Rectal smooth muscle tissue (tissue), 1 donor: ENCODE measurements at regions not wholly inside any gene's neighbourhood (a gene's known extent, or its start where the extent isn't known, plus 50 kb on each side); places are given as distances from the start of the nearest gene placed in this dataset.

Experiments
- H3K27ac ChIP-seq: one replicate; pipeline ENCODE4 v1.7.0; 2013; ENCODE audit warnings: low read depth, low read length, inconsistent platforms
- H3K27me3 ChIP-seq: one replicate; pipeline ENCODE4 v1.7.0; 2013; ENCODE audit warnings: low read length; ENCODE audit not compliant: control insufficient read depth, insufficient read depth
- H3K36me3 ChIP-seq: one replicate; pipeline ENCODE4 v1.7.0; 2013; ENCODE audit warnings: low read length; ENCODE audit not compliant: control insufficient read depth, insufficient read depth
- H3K4me1 ChIP-seq: one replicate; pipeline ENCODE4 v1.7.0; 2013; ENCODE audit warnings: low read length; ENCODE audit not compliant: control insufficient read depth, insufficient read depth
- H3K4me3 ChIP-seq: one replicate; pipeline ENCODE4 v1.7.0; 2013; ENCODE audit warnings: low read length
- H3K9ac ChIP-seq: one replicate; pipeline ENCODE4 v1.7.0; 2013; ENCODE audit warnings: low read length

GRCh38 chr13:106118996-106119395 is 416.5 kb downstream of the EFNB2 start:
- Histone ChIP-seq H3K27me3 (no peaks in the 10 kb centered on the region), H3K27ac (no peak overlapping the region), H3K4me1 (no peaks in the 10 kb centered on the region), H3K4me3 (no peak overlapping the region), H3K36me3 (no peaks in the 10 kb centered on the region), H3K9ac (no peak overlapping the region)

DNA sequence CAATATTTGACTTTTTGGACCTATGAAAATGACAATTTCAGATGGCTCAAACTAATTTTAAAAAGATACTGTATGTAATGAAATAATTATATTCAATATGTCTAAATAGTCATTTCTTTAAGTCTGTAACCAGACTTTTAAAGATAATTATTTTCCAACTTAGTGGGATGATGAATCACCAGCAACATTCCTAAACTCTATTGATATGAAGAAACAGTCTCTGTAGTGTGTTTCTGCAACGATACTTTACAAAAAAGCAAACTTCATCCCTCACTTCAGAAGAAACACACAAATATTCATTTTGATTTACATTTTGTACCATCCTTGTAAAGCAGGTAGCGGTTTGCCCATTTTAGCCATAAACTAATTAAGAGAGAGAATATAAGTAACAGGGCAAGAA is 417.4 kb downstream of the EFNB2 start:
- Histone ChIP-seq H3K4me3 (no peak overlapping the region), H3K27me3 (no peaks in the 10 kb centered on the region), H3K4me1 (no peaks in the 10 kb centered on the region), H3K9ac (no peak overlapping the region), H3K27ac (no peak overlapping the region), H3K36me3 (no peaks in the 10 kb centered on the region)

DNA sequence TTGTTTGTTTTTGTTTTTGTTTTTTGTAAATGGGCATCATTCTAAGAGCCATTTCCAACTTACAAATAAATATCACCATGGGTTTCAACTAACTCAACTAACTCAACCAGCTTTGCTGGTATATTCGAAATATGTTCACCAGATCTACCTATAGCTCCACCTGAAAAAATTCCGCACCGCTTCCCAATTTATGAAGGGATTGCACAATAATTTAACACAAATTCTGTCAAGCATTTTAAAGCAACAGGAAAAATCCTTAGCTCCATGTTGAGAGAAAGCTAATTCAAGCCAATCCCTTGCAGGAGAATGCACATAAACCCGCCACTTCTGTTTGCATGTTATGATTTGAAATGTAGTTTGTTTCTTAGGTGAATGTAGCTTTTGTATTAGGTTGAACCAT is 417.8 kb downstream of the EFNB2 start:
- no peaks in the 10 kb centered on the region for H3K27me3 ChIP-seq
- H3K36me3 ChIP-seq: no peaks in the 10 kb centered on the region
- H3K4me3 ChIP-seq: no peak overlapping the region
- H3K4me1 ChIP-seq: no peaks in the 10 kb centered on the region
- H3K27ac ChIP-seq: no peak overlapping the region
- H3K9ac ChIP-seq: no peak overlapping the region

- Histone ChIP-seq H3K4me3 (no peak overlapping the region), H3K4me1 (no peaks in the 10 kb centered on the region), H3K27ac (no peak overlapping the region), H3K36me3 (no peaks in the 10 kb centered on the region), H3K9ac (no peak overlapping the region), H3K27me3 (no peaks in the 10 kb centered on the region)
These were observed 418.4 kb downstream of the EFNB2 start for GRCh38 chr13:106117035-106117434.

GRCh38 chr13:106115081-106115480 is 420.4 kb downstream of the EFNB2 start:
- no peaks in the 10 kb centered on the region for H3K36me3 ChIP-seq
- H3K9ac ChIP-seq: no peak overlapping the region
- no peaks in the 10 kb centered on the region for H3K4me1 ChIP-seq

GRCh38 chr13:106113796-106114195 is 421.7 kb downstream of the EFNB2 start:
- no peaks in the 10 kb centered on the region for H3K36me3 ChIP-seq
- no peak overlapping the region for H3K9ac ChIP-seq
- no peak overlapping the region for H3K27ac ChIP-seq
- no peak overlapping the region for H3K4me3 ChIP-seq
- H3K4me1 ChIP-seq: no peaks in the 10 kb centered on the region
- H3K27me3 ChIP-seq: no peaks in the 10 kb centered on the region

More at GRCh38 chr13:106115081-106115480, 420.4 kb downstream of the EFNB2 start:
- no peaks in the 10 kb centered on the region for H3K27me3 ChIP-seq
- no peak overlapping the region for H3K4me3 ChIP-seq
- no peak overlapping the region for H3K27ac ChIP-seq

DNA sequence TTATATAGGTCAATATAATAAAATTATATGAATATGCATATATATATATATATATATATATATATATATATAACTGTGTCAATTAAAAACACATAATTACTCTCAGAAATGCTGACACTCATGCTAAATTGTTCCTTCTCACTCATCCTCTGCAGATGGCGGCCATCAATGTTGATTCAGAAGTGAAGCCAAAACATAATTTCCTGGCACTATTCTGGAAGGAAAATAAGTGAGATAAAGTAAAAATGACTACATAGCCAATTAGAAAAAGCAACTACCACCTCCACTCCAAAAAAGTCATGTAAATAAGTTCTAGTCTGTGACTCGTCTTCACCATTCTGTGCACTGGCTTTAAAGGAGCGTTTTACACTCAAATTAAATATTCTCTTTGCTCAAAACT is 423.3 kb downstream of the EFNB2 start:
- H3K27me3 ChIP-seq: no peaks in the 10 kb centered on the region
- H3K4me3 ChIP-seq: no peak overlapping the region
- H3K36me3 ChIP-seq: no peaks in the 10 kb centered on the region
- no peaks in the 10 kb centered on the region for H3K4me1 ChIP-seq
- H3K9ac ChIP-seq: no peak overlapping the region
- H3K27ac ChIP-seq: no peak overlapping the region

GRCh38 chr13:106110241-106110855 is 425.1 kb downstream of the EFNB2 start:
- no peak overlapping the region for H3K4me3 ChIP-seq
- H3K9ac ChIP-seq: no peak overlapping the region
- no peaks in the 10 kb centered on the region for H3K36me3 ChIP-seq
- no peak overlapping the region for H3K27ac ChIP-seq
- H3K27me3 ChIP-seq: no peaks in the 10 kb centered on the region
- no peaks in the 10 kb centered on the region for H3K4me1 ChIP-seq

GRCh38 chr13:106109391-106109791 is 426.1 kb downstream of the EFNB2 start:
- H3K36me3 ChIP-seq: no peaks in the 10 kb centered on the region
- H3K27ac ChIP-seq: no peak overlapping the region
- H3K4me3 ChIP-seq: no peak overlapping the region
- H3K4me1 ChIP-seq: no peaks in the 10 kb centered on the region
- no peak overlapping the region for H3K9ac ChIP-seq
- no peaks in the 10 kb centered on the region for H3K27me3 ChIP-seq

DNA sequence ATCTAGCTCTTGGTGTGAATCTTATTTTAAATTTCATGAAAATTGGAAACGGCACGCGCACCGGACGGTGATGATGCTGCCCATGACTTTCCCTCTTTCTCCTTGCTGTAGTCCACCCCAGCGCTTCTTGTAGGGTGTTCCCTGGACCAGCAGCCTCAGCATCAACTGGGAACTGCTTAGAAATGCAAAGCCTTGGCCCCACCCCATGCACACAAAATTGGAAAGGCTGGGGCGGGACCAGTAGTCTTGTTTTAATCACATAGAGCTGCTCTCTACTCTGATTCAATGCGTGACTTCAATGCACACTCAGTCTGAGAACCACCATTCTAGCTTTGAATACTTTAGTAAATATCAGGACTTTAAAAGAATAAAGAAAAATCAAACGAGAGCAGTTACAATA is 427.1 kb downstream of the EFNB2 start:
- no peak overlapping the region for H3K4me3 ChIP-seq
- no peaks in the 10 kb centered on the region for H3K4me1 ChIP-seq
- H3K27ac ChIP-seq: no peak overlapping the region
- no peaks in the 10 kb centered on the region for H3K36me3 ChIP-seq
- no peak overlapping the region for H3K9ac ChIP-seq
- H3K27me3 ChIP-seq: no peaks in the 10 kb centered on the region

DNA sequence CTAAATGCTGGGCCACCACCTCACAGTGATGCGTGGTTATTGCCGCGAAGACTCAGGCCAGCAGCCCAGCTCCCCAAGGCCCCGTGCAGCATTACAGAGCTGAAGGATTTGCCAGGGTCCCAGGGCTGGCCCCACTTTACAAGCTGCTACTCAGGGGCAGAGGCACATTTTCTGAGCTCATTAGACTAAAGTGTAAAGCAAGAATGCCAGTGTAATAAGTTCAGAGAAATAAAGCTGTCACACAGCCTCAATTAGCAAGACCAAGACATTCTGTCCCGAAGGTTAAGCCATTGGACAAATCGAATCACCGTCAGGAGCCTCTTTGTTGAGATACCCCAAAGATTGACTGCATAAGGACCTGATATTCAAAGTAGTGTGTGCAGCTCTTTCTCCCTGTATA is 428.4 kb downstream of the EFNB2 start:
- no peak overlapping the region for H3K27ac ChIP-seq
- H3K4me1 ChIP-seq: no peaks in the 10 kb centered on the region
- no peaks in the 10 kb centered on the region for H3K27me3 ChIP-seq
- no peaks in the 10 kb centered on the region for H3K36me3 ChIP-seq
- no peak overlapping the region for H3K4me3 ChIP-seq
- H3K9ac ChIP-seq: no peak overlapping the region

- Histone ChIP-seq H3K27ac (no peak overlapping the region), H3K27me3 (no peaks in the 10 kb centered on the region), H3K4me1 (no peaks in the 10 kb centered on the region), H3K9ac (no peak overlapping the region), H3K36me3 (no peaks in the 10 kb centered on the region), H3K4me3 (no peak overlapping the region)
These were observed 430.3 kb downstream of the EFNB2 start for GRCh38 chr13:106105153-106105552.

GRCh38 chr13:106104281-106104901 is 431.1 kb downstream of the EFNB2 start:
- Histone ChIP-seq H3K4me1 (no peaks in the 10 kb centered on the region), H3K4me3 (no peak overlapping the region), H3K27ac (no peak overlapping the region), H3K9ac (no peak overlapping the region), H3K36me3 (no peaks in the 10 kb centered on the region), H3K27me3 (no peaks in the 10 kb centered on the region)
